Thyroid gland (tissue), 4 donors: ENCODE measurements at regions not wholly inside any gene's neighbourhood (a gene's known extent, or its start where the extent isn't known, plus 50 kb on each side); places are given as distances from the start of the nearest gene placed in this dataset.

Experiments used
- CTCF ChIP-seq, 6 experiments: fragments of 200-600 bp in 3 of 6; fragments of 450-650 bp in 3 of 6; sonication (generic) in 3 of 6; IDR thresholded peaks; one replicate each; pipeline ENCODE4 v1.5.1; 2016 to 2019; ENCODE audit warnings: antibody characterized with exemption in 6 of 6, mild to moderate bottlenecking in 2 of 6, inconsistent platforms in 1 of 6, moderate library complexity in 1 of 6
- POLR2A ChIP-seq, 2 donors: fragments of 450-650 bp; IDR thresholded peaks; one replicate each; pipeline ENCODE4 v1.6.1; 2017; ENCODE audit warnings: antibody characterized with exemption in 2 of 2, mild to moderate bottlenecking in 2 of 2, moderate library complexity in 1 of 2

DNA sequence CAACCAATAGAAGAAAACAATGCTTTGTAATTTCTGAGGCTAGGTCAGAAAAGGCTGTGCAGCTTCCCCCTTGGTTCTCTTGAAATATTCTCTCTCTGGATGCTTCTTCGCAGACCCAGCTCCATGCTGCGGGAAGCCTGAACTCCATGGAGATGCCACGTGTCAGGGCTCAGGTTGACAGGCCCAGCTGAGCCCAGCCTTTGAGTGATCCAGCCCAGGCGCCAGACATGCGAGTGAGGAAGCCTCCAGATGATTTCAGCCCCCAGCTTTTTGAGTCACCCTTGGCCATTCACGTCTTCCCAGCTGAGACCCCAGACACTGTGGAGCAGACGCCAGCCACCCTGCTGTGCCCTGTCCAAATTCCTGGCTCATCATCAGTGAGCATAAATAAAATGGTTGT is 378.4 kb upstream of the NRP1 start:
- no peak for TF ChIP-seq CTCF (IDR thresholded peaks at IDR 0.05)
- TF ChIP-seq POLR2A (IDR thresholded peaks at IDR 0.05), result no peak
